IMR-90 (cell line): ENCODE measurements at regions not wholly inside any gene's neighbourhood (a gene's known extent, or its start where the extent isn't known, plus 50 kb on each side); places are given as distances from the start of the nearest gene placed in this dataset.
"Not testable (repeated sequence)": the region's sequence is repeated elsewhere in the genome, so short reads cannot be mapped to it uniquely, and the experiment has no call there.

Experiments
- ATAC-seq: fragments of 200-7000 bp; cut with Tn5 transposase; 2 replicates; pipeline ENCODE4 v1.9.1; 2020; ENCODE audit warnings: low read depth, mild to moderate bottlenecking, moderate library complexity
- BruUV-seq: library from RNA; stranded (reverse); fragments of 400-500 nt; replicated peaks from 2 replicates; lab custom pipeline; 2021; lab: Mats Ljungman, UMichigan
- CTCF ChIA-PET: fragments of 300-600 bp; formaldehyde crosslinking; extraction: SDS; loops from one replicate; lab custom pipeline; 2021; ENCODE audit warnings: antibody characterized with exemption; lab: Yijun Ruan, JAX
- POLR2A ChIA-PET: fragments of 300-600 bp; sonication (Branson Sonifier 250); formaldehyde crosslinking; loops from one replicate; lab custom pipeline; 2022; ENCODE audit warnings: antibody characterized with exemption; ENCODE audit not compliant: unreplicated experiment; lab: Charles Lee
- DNase-seq: peaks from one replicate; pipeline ENCODE4 v3.0.0; 2013
- H2AFZ ChIP-seq: replicated peaks from 2 replicates; pipeline ENCODE3; 2013; ENCODE audit warnings: low read length, mild to moderate bottlenecking; ENCODE audit not compliant: poor library complexity
- H2AK5ac ChIP-seq: 2 replicates; pipeline ENCODE4 v1.6.1; 2013; ENCODE audit warnings: low read depth, low read length, inconsistent platforms
- H2AK9ac ChIP-seq: replicated peaks from 2 replicates; pipeline ENCODE3; 2013; ENCODE audit warnings: mild to moderate bottlenecking, low read depth, low read length, moderate library complexity; ENCODE audit not compliant: poor library complexity
- H2BK120ac ChIP-seq: 2 replicates; pipeline ENCODE4 v1.6.1; 2013; ENCODE audit warnings: low read depth, low read length, inconsistent platforms
- H2BK15ac ChIP-seq: 3 replicates; pipeline ENCODE4 v1.6.1; 2013; ENCODE audit warnings: low read depth, low read length, inconsistent platforms
- H2BK20ac ChIP-seq: 2 replicates; pipeline ENCODE4 v1.6.1; 2013; ENCODE audit warnings: low read depth, mild to moderate bottlenecking, inconsistent platforms, low read length, moderate library complexity
- H2BK5ac ChIP-seq: 2 replicates; pipeline ENCODE4 v1.6.1; 2013; ENCODE audit warnings: mild to moderate bottlenecking, low read depth, low read length, inconsistent platforms; ENCODE audit not compliant: poor library complexity, severe bottlenecking
- H3K14ac ChIP-seq: replicated peaks from 2 replicates; pipeline ENCODE4 v1.6.1; 2013; ENCODE audit warnings: low read depth, low read length, inconsistent platforms
- H3K18ac ChIP-seq: 2 replicates; pipeline ENCODE4 v1.6.1; 2013; ENCODE audit warnings: low read depth, low read length, control low read depth
- H3K23ac ChIP-seq: 2 replicates; pipeline ENCODE4 v1.6.1; 2013; ENCODE audit warnings: low read depth, low read length, inconsistent platforms
- H3K27ac ChIP-seq: 2 replicates; pipeline ENCODE4 v1.5.1; 2013; ENCODE audit warnings: mild to moderate bottlenecking, control low read depth, low read length; ENCODE audit not compliant: insufficient read depth
- H3K27me3 ChIP-seq: 2 replicates; pipeline ENCODE4 v1.6.1; 2013; ENCODE audit warnings: low read length; ENCODE audit not compliant: control insufficient read depth, insufficient read depth
- H3K36me3 ChIP-seq: 2 replicates; pipeline ENCODE4 v1.6.1; 2013; ENCODE audit warnings: low read length, mixed read lengths; ENCODE audit not compliant: control insufficient read depth, insufficient read depth
- H3K4ac ChIP-seq: 2 replicates; pipeline ENCODE4 v1.6.1; 2013; ENCODE audit warnings: low read depth, low read length, inconsistent platforms
- H3K4me1 ChIP-seq: 2 replicates; pipeline ENCODE4 v1.6.1; 2013; ENCODE audit warnings: low read length, mixed read lengths; ENCODE audit not compliant: control insufficient read depth, insufficient read depth
- H3K4me2 ChIP-seq: 2 replicates; pipeline ENCODE4 v1.6.1; 2013; ENCODE audit warnings: low read depth, mild to moderate bottlenecking, control low read depth, low read length, moderate library complexity
- H3K4me3 ChIP-seq: 2 replicates; pipeline ENCODE4 v1.5.1; 2013; ENCODE audit warnings: low read depth, mild to moderate bottlenecking, control low read depth, low read length, moderate library complexity; ENCODE audit not compliant: insufficient read depth
- H3K56ac ChIP-seq: 2 replicates; pipeline ENCODE4 v1.6.1; 2013; ENCODE audit warnings: low read length, inconsistent platforms; ENCODE audit not compliant: insufficient read depth; ENCODE audit errors: extremely low read depth
- H3K79me1 ChIP-seq, 2 experiments: 2 replicates each; pipeline ENCODE4 v1.6.1; 2013; ENCODE audit warnings: low read length in 2 of 2, inconsistent platforms in 1 of 2, low read depth in 1 of 2
- H3K9ac ChIP-seq: 2 replicates; pipeline ENCODE4 v1.6.1; 2013; ENCODE audit warnings: low read depth, low read length, control low read depth
- H3K9me1 ChIP-seq: 2 replicates; pipeline ENCODE4 v1.6.1; 2013; ENCODE audit warnings: low read length, inconsistent platforms; ENCODE audit not compliant: insufficient read depth
- H3K9me3 ChIP-seq: 2 replicates; pipeline ENCODE4 v1.6.1; 2013; ENCODE audit warnings: low read length; ENCODE audit not compliant: control insufficient read depth, insufficient read depth
- H4K20me1 ChIP-seq: 2 replicates; pipeline ENCODE4 v1.6.1; 2013; ENCODE audit warnings: low read length, inconsistent platforms; ENCODE audit not compliant: insufficient read depth
- H4K5ac ChIP-seq: 2 replicates; pipeline ENCODE4 v1.6.1; 2013; ENCODE audit warnings: mild to moderate bottlenecking, low read depth, low read length, control low read depth
- H4K8ac ChIP-seq, 2 experiments: 2 replicates each; pipeline ENCODE4 v1.6.1; 2013; ENCODE audit warnings: low read depth in 2 of 2, low read length in 2 of 2, control low read depth in 1 of 2, inconsistent platforms in 1 of 2
- H4K91ac ChIP-seq: 2 replicates; pipeline ENCODE4 v1.6.1; 2013; ENCODE audit warnings: low read depth, low read length, inconsistent platforms; ENCODE audit not compliant: insufficient read depth
- WGBS, 2 experiments: methylation state at CpG; one replicate each; pipeline versions ENCODE4 v1.1.5 to v1.1.7; 2013; ENCODE audit warnings: missing lambda C conversion rate in 2 of 2; ENCODE audit not compliant: insufficient read length in 1 of 2; ENCODE audit errors: extremely low coverage in 2 of 2; 5-methylcytosine and 5-hydroxymethylcytosine counted together
- dilution Hi-C: fragments of 300-500 bp; cut with HindIII; formaldehyde crosslinking; loops from one replicate; pipeline ENCODE4 v1.14.3; 2018; ENCODE audit warnings: low sequenced_read_pairs; ENCODE audit not compliant: unreplicated experiment
- in situ Hi-C: fragments of 300-500 bp; cut with MboI; formaldehyde crosslinking; loops from 3 replicates; pipeline ENCODE4 v1.14.3; 2019; ENCODE audit warnings: low sequenced_read_pairs, inconsistent platforms, mixed read lengths
- intact Hi-C: fragments of 100-400 bp; cut with micrococcal nuclease; formaldehyde crosslinking; loops from 2 replicates; pipeline ENCODE4 v1.10.0; 2022

DNA sequence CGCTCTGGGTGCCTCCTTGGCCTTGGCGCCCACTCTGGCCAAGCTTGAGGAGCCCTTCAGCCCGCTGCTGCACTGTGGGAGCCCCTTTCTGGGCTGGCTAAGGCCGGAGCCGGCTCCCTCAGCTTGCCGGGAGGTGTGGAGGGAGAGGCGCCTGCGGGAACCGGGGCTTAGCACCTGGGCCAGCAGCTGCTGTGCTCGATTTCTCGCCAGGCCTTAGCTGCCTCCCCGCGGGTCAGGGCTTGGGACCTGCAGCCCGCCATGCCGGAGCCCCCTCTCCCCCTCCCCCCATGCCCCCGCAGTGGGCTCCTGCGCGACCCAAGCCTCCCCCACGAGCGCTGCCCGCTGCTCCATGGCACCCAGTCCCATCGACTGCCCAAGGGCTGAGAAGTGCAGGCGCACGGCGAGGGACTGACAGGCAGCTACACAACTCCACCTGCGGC, 782.4 kb downstream of the METTL15 start:
- CTCF ChIA-PET, result interaction anchor here (0.6 kb wide), 1 partner anchor 114 kb away, joined by 3 read pairs; no protein-coding TSS in a partner anchor
- WGBS, 2 experiments, result 100% methylated on average over 8 of the region's 26 CpGs; no CpG with 5 or more reads in 1 of the 2 experiments

More for the DNA sequence above, 782.4 kb downstream of the METTL15 start:
- H2BK120ac ChIP-seq, H2BK15ac ChIP-seq, H2AK9ac ChIP-seq, H3K27ac ChIP-seq, H3K9me1 ChIP-seq, H3K4ac ChIP-seq, H2BK20ac ChIP-seq, intact Hi-C loops, H3K4me1 ChIP-seq, ATAC-seq, H3K36me3 ChIP-seq, H4K8ac ChIP-seq, H2AK5ac ChIP-seq, H4K91ac ChIP-seq, BruUV-seq, H4K20me1 ChIP-seq, H3K56ac ChIP-seq, H3K4me3 ChIP-seq, POLR2A ChIA-PET, H2AFZ ChIP-seq, H3K79me1 ChIP-seq, H3K23ac ChIP-seq, H2BK5ac ChIP-seq, H3K27me3 ChIP-seq, dilution Hi-C loops, H3K9ac ChIP-seq, in situ Hi-C loops, H3K14ac ChIP-seq, H3K18ac ChIP-seq, H4K5ac ChIP-seq, H3K9me3 ChIP-seq, H3K4me2 ChIP-seq, DNase-seq: not testable (repeated sequence)
